ENCODE measurements at regions not wholly inside any gene's neighbourhood (a gene's known extent, or its start where the extent isn't known, plus 50 kb on each side); places are given as distances from the start of the nearest gene placed in this dataset.
"Not testable (repeated sequence)": the region's sequence is repeated elsewhere in the genome, so short reads cannot be mapped to it uniquely, and the experiment has no call there.

GRCh38 chrX:97858592-97858991 lies 974.9 kb downstream of the RPA4 start:
- peak; percentile 3 for DNase-seq (ENCODE audit: low spot score)

GRCh38 chrX:97860226-97860625 lies 976.5 kb downstream of the RPA4 start:
- DNase-seq (ENCODE audit: low spot score), result no peak

GRCh38 chrX:97863261-97863660 lies 979.6 kb downstream of the RPA4 start:
- no peak for DNase-seq (ENCODE audit: low spot score)

GRCh38 chrX:97867266-97867665 lies 983.6 kb downstream of the RPA4 start:
- DNase-seq (ENCODE audit: low spot score), result no peak

GRCh38 chrX:97876697-97877407 lies 993.1 kb downstream of the RPA4 start:
- DNase-seq (ENCODE audit: low spot score), result no peak

- peak; percentile 10 for DNase-seq (ENCODE audit: low spot score)
These were observed 998.6 kb downstream of the RPA4 start for GRCh38 chrX:97882306-97882705.

GRCh38 chrX:97895751-97896150 lies 1012.0 kb downstream of the RPA4 start:
- no peak for DNase-seq (ENCODE audit: low spot score)

- no peak for DNase-seq (ENCODE audit: low spot score)
These were observed 1014.3 kb downstream of the RPA4 start for GRCh38 chrX:97897998-97898397.

GRCh38 chrX:97898798-97899197 lies 1015.1 kb downstream of the RPA4 start:
- no peak for DNase-seq (ENCODE audit: low spot score)

- DNase-seq (ENCODE audit: low spot score), result no peak
These were observed 1024.1 kb downstream of the RPA4 start for GRCh38 chrX:97907791-97908190.

- no peak for DNase-seq (ENCODE audit: low spot score)
These were observed 1025.5 kb downstream of the RPA4 start for GRCh38 chrX:97909245-97909644.

GRCh38 chrX:97915390-97915789 lies 1031.7 kb downstream of the RPA4 start:
- DNase-seq (ENCODE audit: low spot score), result not testable (repeated sequence)

GRCh38 chrX:97921223-97921622 lies 1037.5 kb downstream of the RPA4 start:
- not testable (repeated sequence) for DNase-seq (ENCODE audit: low spot score)

GRCh38 chrX:97931586-97931985 lies 1047.9 kb downstream of the RPA4 start:
- no peak for DNase-seq (ENCODE audit: low spot score)

- no peak for DNase-seq (ENCODE audit: low spot score)
These were observed 1052.6 kb downstream of the RPA4 start for GRCh38 chrX:97936296-97936695.

- DNase-seq (ENCODE audit: low spot score), result no peak
These were observed 1055.0 kb downstream of the RPA4 start for GRCh38 chrX:97938706-97939105.

GRCh38 chrX:97968376-97969163 lies 1084.9 kb downstream of the RPA4 start:
- no peak for DNase-seq (ENCODE audit: low spot score)

- no peak for DNase-seq (ENCODE audit: low spot score)
These were observed 1100.9 kb downstream of the RPA4 start for GRCh38 chrX:97984641-97985040.

GRCh38 chrX:97985096-97985495 lies 1101.4 kb downstream of the RPA4 start:
- DNase-seq (ENCODE audit: low spot score), result no peak

- DNase-seq (ENCODE audit: low spot score), result no peak
These were observed 1104.3 kb downstream of the RPA4 start for GRCh38 chrX:97987979-97988378.

GRCh38 chrX:97995834-97996233 lies 1112.1 kb downstream of the RPA4 start:
- no peak for DNase-seq (ENCODE audit: low spot score)

GRCh38 chrX:98028691-98029090 lies 1145.0 kb downstream of the RPA4 start:
- no peak for DNase-seq (ENCODE audit: low spot score)

- DNase-seq (ENCODE audit: low spot score), result no peak
These were observed 1146.2 kb downstream of the RPA4 start for GRCh38 chrX:98029861-98030260.

All from A172 (cell line).